Osteocyte (in vitro differentiated cells): ENCODE measurements at regions not wholly inside any gene's neighbourhood (a gene's known extent, or its start where the extent isn't known, plus 50 kb on each side); places are given as distances from the start of the nearest gene placed in this dataset.
"Not testable (repeated sequence)": the region's sequence is repeated elsewhere in the genome, so short reads cannot be mapped to it uniquely, and the experiment has no call there.

Source experiments
- DNase-seq: peaks from one replicate; pipeline ENCODE4 v3.0.0; 2021; ENCODE audit warnings: mixed read lengths; ENCODE audit not compliant: unreplicated experiment; ENCODE audit errors: extremely low spot score
- H3K27ac Mint-ChIP-seq: one replicate; pipeline ENCODE4 v1.8.0; 2021; ENCODE audit warnings: mild to moderate bottlenecking, mixed read lengths; ENCODE audit not compliant: unreplicated experiment
- H3K27me3 Mint-ChIP-seq: one replicate; pipeline ENCODE4 v1.8.0; 2021; ENCODE audit warnings: mixed read lengths; ENCODE audit not compliant: unreplicated experiment
- H3K36me3 Mint-ChIP-seq: one replicate; pipeline ENCODE4 v1.8.0; 2021; ENCODE audit warnings: mixed read lengths; ENCODE audit not compliant: unreplicated experiment
- H3K4me1 Mint-ChIP-seq: one replicate; pipeline ENCODE4 v1.8.0; 2021; ENCODE audit warnings: mixed read lengths; ENCODE audit not compliant: unreplicated experiment
- H3K4me3 Mint-ChIP-seq: one replicate; pipeline ENCODE4 v1.8.0; 2021; ENCODE audit warnings: mild to moderate bottlenecking, moderate library complexity, mixed read lengths; ENCODE audit not compliant: unreplicated experiment
- H3K9me3 Mint-ChIP-seq: one replicate; pipeline ENCODE4 v1.8.0; 2021; ENCODE audit warnings: mixed read lengths; ENCODE audit not compliant: unreplicated experiment
- TF ChIP-seq, protein P1 (sequence below): fragments of 200-600 bp; sonication (generic); IDR thresholded peaks from 2 replicates; pipeline ENCODE4 v1.5.0; 2021; ENCODE audit warnings: antibody characterized with exemption, mild to moderate bottlenecking, moderate library complexity

GRCh38 chr1:224012162-224012561 is 101.7 kb upstream of the FBXO28 start:
- H3K9me3 Mint-ChIP-seq, H3K27me3 Mint-ChIP-seq, DNase-seq, H3K4me3 Mint-ChIP-seq, H3K4me1 Mint-ChIP-seq, H3K27ac Mint-ChIP-seq: not testable (repeated sequence)
- peaks cover 21% of the 10 kb centered on the region for H3K36me3 Mint-ChIP-seq

DNA sequence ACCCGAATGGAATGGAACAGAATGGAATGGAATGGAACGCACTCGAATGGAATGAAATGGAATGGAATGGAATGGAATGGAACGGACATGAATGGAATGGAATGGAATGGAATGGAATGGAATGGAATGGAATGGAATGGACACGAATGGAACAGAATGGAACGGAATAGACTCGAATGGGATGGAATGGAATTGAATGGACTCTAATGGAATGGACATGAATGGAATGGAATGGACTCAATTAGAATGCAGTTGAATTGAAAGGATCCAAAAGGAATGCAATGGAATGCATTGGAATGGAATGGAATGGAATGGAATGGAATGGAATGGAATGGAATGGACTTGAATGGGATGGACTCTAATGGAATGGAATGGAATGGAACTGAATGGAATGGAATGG is 102.2 kb upstream of the FBXO28 start:
- H3K36me3 Mint-ChIP-seq, result peaks cover 22% of the 10 kb centered on the region
- not testable (repeated sequence) for H3K4me3 Mint-ChIP-seq, H3K27ac Mint-ChIP-seq, H3K9me3 Mint-ChIP-seq, DNase-seq, H3K4me1 Mint-ChIP-seq, H3K27me3 Mint-ChIP-seq

GRCh38 chr1:224011153-224011552 is 102.8 kb upstream of the FBXO28 start:
- H3K36me3 Mint-ChIP-seq, result peaks cover 26% of the 10 kb centered on the region
- not testable (repeated sequence) for H3K27me3 Mint-ChIP-seq, H3K4me1 Mint-ChIP-seq, DNase-seq, H3K27ac Mint-ChIP-seq, H3K4me3 Mint-ChIP-seq, H3K9me3 Mint-ChIP-seq

DNA sequence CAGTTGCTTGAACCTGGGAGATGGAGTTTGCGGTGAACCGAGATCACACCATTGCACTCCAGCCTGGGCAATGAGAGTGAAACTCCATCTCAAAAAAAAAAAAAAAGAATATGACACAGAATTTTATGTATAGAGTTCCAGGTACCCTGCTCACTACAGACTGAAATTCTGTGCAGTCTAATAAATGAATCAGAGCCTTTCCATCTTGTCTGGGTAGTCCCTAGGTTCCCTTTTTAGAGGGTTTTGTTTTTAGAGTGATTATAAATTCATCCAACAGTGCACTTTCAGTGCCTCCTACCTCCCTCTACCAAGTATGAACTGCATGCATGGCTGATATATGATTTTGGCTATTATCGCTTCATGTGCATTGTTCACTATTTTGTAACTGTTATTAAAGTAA is 107.9 kb upstream of the FBXO28 start:
- not testable (repeated sequence) for H3K9me3 Mint-ChIP-seq, H3K27me3 Mint-ChIP-seq, H3K4me1 Mint-ChIP-seq, DNase-seq, H3K4me3 Mint-ChIP-seq, H3K27ac Mint-ChIP-seq
- H3K36me3 Mint-ChIP-seq, result peaks cover 39% of the 10 kb centered on the region

DNA sequence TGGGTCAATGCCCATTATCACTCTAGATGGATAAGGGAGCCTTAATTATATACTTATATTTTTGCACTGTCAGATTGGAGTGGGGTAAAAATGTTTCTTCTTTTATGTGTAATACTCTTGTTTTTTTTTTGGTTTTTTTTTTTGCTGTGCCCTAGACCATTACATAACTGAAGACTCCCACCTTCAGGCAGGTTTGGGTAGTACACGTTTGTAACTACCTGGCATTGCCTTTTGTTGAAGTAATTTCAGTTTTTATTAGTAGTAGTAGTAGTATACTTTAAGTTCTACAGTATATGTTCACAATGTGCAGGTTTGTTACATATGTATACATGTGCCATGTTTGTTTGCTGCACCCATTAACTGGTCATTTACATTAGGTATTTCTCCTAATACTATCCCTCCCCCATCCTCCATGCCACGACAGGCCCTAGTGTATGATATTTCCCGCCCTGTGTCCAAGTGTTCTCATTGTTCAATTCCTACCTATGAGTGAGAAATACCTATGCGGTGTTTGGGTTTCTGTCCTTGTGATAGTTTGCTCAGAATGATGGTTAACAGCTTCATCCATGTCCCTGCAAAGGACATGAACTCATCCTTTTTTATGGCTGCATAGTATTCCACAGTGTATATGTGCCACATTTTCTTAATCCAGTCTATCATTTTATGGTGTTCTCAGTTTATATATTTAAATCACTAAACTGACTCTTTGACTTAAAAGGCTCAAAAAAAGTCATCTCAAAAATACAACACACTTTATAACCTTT is 109.2 kb upstream of the FBXO28 start:
- H3K36me3 Mint-ChIP-seq, result peaks cover 34% of the 10 kb centered on the region
- H3K27ac Mint-ChIP-seq, H3K27me3 Mint-ChIP-seq, H3K4me3 Mint-ChIP-seq, DNase-seq, H3K4me1 Mint-ChIP-seq, H3K9me3 Mint-ChIP-seq: not testable (repeated sequence)
- TF ChIP-seq, protein P1, sequence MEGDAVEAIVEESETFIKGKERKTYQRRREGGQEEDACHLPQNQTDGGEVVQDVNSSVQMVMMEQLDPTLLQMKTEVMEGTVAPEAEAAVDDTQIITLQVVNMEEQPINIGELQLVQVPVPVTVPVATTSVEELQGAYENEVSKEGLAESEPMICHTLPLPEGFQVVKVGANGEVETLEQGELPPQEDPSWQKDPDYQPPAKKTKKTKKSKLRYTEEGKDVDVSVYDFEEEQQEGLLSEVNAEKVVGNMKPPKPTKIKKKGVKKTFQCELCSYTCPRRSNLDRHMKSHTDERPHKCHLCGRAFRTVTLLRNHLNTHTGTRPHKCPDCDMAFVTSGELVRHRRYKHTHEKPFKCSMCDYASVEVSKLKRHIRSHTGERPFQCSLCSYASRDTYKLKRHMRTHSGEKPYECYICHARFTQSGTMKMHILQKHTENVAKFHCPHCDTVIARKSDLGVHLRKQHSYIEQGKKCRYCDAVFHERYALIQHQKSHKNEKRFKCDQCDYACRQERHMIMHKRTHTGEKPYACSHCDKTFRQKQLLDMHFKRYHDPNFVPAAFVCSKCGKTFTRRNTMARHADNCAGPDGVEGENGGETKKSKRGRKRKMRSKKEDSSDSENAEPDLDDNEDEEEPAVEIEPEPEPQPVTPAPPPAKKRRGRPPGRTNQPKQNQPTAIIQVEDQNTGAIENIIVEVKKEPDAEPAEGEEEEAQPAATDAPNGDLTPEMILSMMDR, result peak; percentile 36

DNA sequence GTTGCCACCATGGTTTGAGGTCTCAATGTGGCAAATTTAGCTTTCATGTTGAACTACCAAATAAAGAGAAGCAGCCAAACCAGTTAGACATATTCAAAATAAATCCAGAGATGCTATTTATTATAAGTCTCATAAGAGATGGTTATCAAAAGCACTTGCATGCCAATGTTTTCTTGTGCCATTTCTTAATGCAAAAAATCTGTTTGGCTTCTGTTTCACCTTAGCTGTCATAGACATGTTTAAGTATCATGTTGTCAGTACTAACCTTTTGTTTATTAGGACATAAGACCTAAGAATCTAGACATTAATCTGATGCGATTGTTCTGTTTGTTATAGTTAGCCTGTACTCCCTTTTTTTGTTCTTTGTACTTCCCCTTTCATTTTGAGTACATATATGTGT is 110.0 kb upstream of the FBXO28 start:
- not testable (repeated sequence) for H3K4me1 Mint-ChIP-seq, H3K27me3 Mint-ChIP-seq, H3K27ac Mint-ChIP-seq, H3K4me3 Mint-ChIP-seq, DNase-seq, H3K9me3 Mint-ChIP-seq
- peaks cover 30% of the 10 kb centered on the region for H3K36me3 Mint-ChIP-seq

DNA sequence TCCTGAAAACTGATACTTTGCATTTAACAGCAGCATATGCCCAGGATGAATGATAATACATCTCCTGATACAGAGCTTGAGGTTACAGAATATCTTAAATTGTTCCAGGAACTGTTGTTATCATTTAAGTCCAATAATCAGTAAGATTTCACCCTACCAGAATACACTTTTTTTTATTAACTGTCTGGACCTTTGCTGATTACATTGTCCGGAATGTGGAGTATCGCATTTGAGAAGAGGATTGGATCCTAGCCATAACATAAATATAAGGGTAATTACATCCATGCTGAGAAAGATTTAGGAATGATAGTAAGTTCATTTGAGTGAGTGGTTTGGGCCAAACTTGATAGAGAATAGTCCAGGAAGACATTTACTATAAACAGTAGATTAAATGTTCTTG is 112.2 kb upstream of the FBXO28 start:
- not testable (repeated sequence) for DNase-seq, H3K4me3 Mint-ChIP-seq, H3K27ac Mint-ChIP-seq, H3K27me3 Mint-ChIP-seq, H3K9me3 Mint-ChIP-seq
- Mint-ChIP-seq H3K36me3 (peaks cover 21% of the 10 kb centered on the region), H3K4me1 (peaks cover 13% of the 10 kb centered on the region)

DNA sequence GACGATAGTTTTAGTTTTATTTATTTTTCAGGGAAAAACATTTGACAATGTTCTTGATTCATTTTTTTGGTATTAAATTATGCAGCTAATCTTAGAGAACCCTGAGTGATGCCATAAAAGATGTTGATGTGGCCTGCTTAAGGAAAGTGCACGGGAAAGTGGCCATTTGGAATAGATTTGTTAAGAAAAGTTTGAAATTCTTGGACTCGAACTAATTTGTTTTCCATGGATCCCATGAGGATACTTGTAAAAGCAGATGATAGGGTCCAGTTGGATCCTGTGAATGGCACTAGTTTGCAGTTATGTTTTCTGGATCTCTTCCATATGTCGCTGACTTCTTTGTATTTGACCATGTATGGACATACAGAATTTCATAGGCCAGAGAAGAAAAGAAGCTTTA is 114.2 kb upstream of the FBXO28 start:
- H3K9me3 Mint-ChIP-seq, H3K4me3 Mint-ChIP-seq, DNase-seq, H3K27me3 Mint-ChIP-seq: not testable (repeated sequence)
- peaks cover 10% of the 10 kb centered on the region for H3K36me3 Mint-ChIP-seq
- H3K27ac Mint-ChIP-seq, result peak overlapping the region; percentile 3
- H3K4me1 Mint-ChIP-seq, result peaks cover 15% of the 10 kb centered on the region

DNA sequence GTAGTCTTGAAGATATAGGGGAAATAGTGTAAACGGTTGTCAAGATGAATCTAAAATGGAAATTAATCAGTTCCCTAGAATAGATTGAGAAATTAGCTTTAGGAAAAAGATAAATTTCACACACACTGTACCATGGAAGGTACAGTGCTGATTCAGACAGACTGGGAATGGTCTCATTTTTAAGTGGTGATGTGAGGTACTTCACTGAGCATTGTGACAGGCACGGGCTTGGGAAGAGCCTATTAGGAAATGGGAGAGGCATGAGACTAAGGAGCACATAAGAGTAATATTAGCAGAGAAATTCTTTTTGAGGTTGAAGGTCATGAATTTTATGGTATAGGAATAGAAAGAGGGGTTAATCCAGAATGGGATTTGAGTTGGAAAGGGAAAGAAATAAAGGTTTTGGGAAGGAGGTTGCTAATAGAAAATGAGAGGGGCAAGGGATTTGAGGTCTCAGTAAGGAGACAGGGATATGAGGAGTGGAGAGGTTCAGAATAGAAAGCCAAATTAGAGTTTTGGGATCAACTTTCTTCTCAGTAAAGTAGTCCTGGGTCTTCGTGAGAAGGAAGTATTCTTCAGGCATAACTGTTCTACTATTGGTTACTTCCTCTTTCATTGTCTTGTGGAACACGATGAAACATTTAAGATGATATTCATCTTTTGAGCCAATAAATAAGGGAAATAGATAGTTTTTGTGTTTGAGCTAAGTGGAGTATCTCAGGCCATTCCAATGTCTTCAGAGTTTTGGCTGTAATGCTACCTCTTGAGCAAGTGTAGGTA is 115.0 kb upstream of the FBXO28 start:
- not testable (repeated sequence) for H3K36me3 Mint-ChIP-seq, H3K9me3 Mint-ChIP-seq, H3K4me3 Mint-ChIP-seq, H3K27me3 Mint-ChIP-seq, DNase-seq
- Mint-ChIP-seq H3K4me1 (peaks cover 15% of the 10 kb centered on the region), H3K27ac (peak overlapping the region; percentile 70)

GRCh38 chr1:223996376-223996775 is 117.5 kb upstream of the FBXO28 start:
- not testable (repeated sequence) for H3K27ac Mint-ChIP-seq, H3K9me3 Mint-ChIP-seq, H3K4me3 Mint-ChIP-seq, H3K36me3 Mint-ChIP-seq, H3K27me3 Mint-ChIP-seq, DNase-seq
- peaks cover 20% of the 10 kb centered on the region for H3K4me1 Mint-ChIP-seq

DNA sequence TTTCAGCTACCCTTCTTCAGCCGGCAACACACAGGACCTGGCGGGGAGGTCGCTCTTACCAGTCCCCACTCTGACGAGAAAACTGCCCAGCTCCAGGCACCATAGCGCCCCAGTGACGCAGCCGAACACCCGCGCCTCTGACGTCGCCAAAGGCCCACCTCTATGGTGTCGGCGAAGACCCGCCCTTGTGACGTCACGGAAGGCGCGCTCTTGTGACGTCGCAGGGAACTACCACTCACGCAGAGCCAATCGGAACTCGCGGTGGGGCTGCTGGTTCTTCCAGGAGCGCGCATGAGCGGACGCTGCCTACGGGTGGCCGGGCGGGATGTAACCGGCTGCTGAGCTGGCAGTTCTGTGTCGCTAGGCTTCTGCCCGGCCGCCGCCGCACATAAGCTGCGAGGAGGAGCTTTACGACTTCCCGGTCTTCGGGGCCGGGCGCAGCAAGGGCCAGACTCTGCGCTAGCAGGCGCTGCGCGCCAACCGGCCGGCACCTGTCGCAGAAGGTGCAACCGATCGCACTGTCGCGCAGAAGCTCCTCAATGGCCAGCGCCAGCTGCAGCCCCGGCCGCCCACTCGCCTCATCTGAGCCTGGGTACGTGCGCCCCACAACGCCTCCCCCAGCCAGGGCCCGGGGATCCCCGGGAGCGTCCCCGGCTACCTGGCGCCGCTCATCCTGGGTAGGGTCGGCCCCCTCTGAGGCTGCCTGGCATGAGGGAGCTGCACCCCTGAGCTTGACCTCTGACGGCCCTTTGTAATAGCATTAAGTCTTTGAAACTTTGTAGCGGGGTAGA is 121.3 kb upstream of the FBXO28 start:
- H3K27ac Mint-ChIP-seq, result peak overlapping the region; percentile 100
- H3K4me1 Mint-ChIP-seq, H3K27me3 Mint-ChIP-seq, H3K36me3 Mint-ChIP-seq, H3K9me3 Mint-ChIP-seq: not testable (repeated sequence)
- DNase-seq, result peak; percentile 100
- H3K4me3 Mint-ChIP-seq, result peak overlapping the region; percentile 91
